ENCODE measurements at regions not wholly inside any gene's neighbourhood (a gene's known extent, or its start where the extent isn't known, plus 50 kb on each side); places are given as distances from the start of the nearest gene placed in this dataset.

GRCh38 chr6:163850874-163851273, 436.4 kb downstream of the QKI start:
- no peak for DNase-seq
- H3K36me3 ChIP-seq (replicated peaks; ENCODE audit: insufficient read depth, low read length) = no peaks in the 10 kb centered on the region
- H3K4me1 ChIP-seq (ENCODE audit: low read length) = no peaks in the 10 kb centered on the region
- H3K79me2 ChIP-seq (ENCODE audit: low read length) = no peaks in the 10 kb centered on the region
- no peaks in the 10 kb centered on the region for H3K9me2 ChIP-seq (replicated peaks; ENCODE audit: insufficient read depth, low read length)
- H3K9ac ChIP-seq (ENCODE audit: low read length) = no peak overlapping the region
- no peak overlapping the region for H3K4me2 ChIP-seq (ENCODE audit: low read depth, low read length)
- no peaks in the 10 kb centered on the region for H4K20me1 ChIP-seq (ENCODE audit: insufficient read depth, low read length)
- no peak overlapping the region for H3K4me3 ChIP-seq (ENCODE audit: low read length)
- H3F3A ChIP-seq (ENCODE audit: insufficient read depth, low read length) = no peaks in the 10 kb centered on the region
- H2AFZ ChIP-seq (ENCODE audit: low read length) = no peak overlapping the region
- no peak for TF ChIP-seq EZH2phosphoT487 (IDR thresholded peaks at IDR 0.05; ENCODE audit: low read length)
- TF ChIP-seq CTCF (IDR thresholded peaks at IDR 0.05; ENCODE audit: low read length) = no peak
- no peak for TF ChIP-seq EZH2 (optimal IDR thresholded peaks at IDR 0.05; ENCODE audit: low read depth, low read length)
- H3K27ac ChIP-seq (ENCODE audit: low read length) = no peak overlapping the region
- H3K9me3 ChIP-seq (replicated peaks; ENCODE audit: insufficient read depth, low read length) = no peaks in the 10 kb centered on the region
- H3K27me3 ChIP-seq (replicated peaks; ENCODE audit: insufficient read depth, low read length) = no peaks in the 10 kb centered on the region

GRCh38 chr6:163844761-163845160, 430.2 kb downstream of the QKI start:
- H3K27ac ChIP-seq (ENCODE audit: low read length) = no peak overlapping the region
- TF ChIP-seq CTCF (IDR thresholded peaks at IDR 0.05; ENCODE audit: low read length) = no peak
- TF ChIP-seq EZH2 (optimal IDR thresholded peaks at IDR 0.05; ENCODE audit: low read depth, low read length) = no peak
- TF ChIP-seq EZH2phosphoT487 (IDR thresholded peaks at IDR 0.05; ENCODE audit: low read length) = no peak

DNA sequence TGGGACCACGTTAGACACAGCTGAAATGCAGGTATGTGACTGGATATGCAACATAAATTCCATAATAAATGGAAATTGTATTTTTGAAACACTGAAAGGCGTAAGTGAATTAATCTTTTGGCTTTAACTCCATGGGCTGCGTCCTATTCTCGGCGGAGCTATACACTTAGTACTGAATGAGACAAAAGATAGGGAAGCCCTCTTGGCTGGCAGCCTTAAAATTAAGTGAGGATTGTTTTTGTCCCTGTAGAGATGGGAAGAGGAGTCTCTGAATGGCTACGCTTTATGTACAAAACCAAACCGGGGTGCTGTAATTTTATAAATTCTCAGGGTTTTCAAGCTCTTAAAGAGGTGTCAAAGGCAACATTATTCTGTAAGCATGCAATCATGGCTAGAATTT, 429.8 kb downstream of the QKI start:
- no peak overlapping the region for H3K9ac ChIP-seq (ENCODE audit: low read length)
- H3K36me3 ChIP-seq (replicated peaks; ENCODE audit: insufficient read depth, low read length) = no peaks in the 10 kb centered on the region
- H3K4me2 ChIP-seq (ENCODE audit: low read depth, low read length) = no peak overlapping the region
- DNase-seq = no peak
- H3K27ac ChIP-seq (ENCODE audit: low read length) = no peak overlapping the region
- TF ChIP-seq EZH2 (optimal IDR thresholded peaks at IDR 0.05; ENCODE audit: low read depth, low read length) = no peak
- TF ChIP-seq CTCF (IDR thresholded peaks at IDR 0.05; ENCODE audit: low read length) = no peak
- no peak for TF ChIP-seq EZH2phosphoT487 (IDR thresholded peaks at IDR 0.05; ENCODE audit: low read length)
- H3K27me3 ChIP-seq (replicated peaks; ENCODE audit: insufficient read depth, low read length) = no peaks in the 10 kb centered on the region
- H3F3A ChIP-seq (ENCODE audit: insufficient read depth, low read length) = no peaks in the 10 kb centered on the region
- H3K4me1 ChIP-seq (ENCODE audit: low read length) = no peaks in the 10 kb centered on the region
- H4K20me1 ChIP-seq (ENCODE audit: insufficient read depth, low read length) = no peaks in the 10 kb centered on the region
- H2AFZ ChIP-seq (ENCODE audit: low read length) = no peak overlapping the region
- no peaks in the 10 kb centered on the region for H3K9me2 ChIP-seq (replicated peaks; ENCODE audit: insufficient read depth, low read length)
- H3K79me2 ChIP-seq (ENCODE audit: low read length) = no peaks in the 10 kb centered on the region
- no peak overlapping the region for H3K4me3 ChIP-seq (ENCODE audit: low read length)
- H3K9me3 ChIP-seq (replicated peaks; ENCODE audit: insufficient read depth, low read length) = no peaks in the 10 kb centered on the region

More at GRCh38 chr6:163844761-163845160, 430.2 kb downstream of the QKI start:
- H3K9me3 ChIP-seq (replicated peaks; ENCODE audit: insufficient read depth, low read length) = no peaks in the 10 kb centered on the region
- no peak overlapping the region for H3K4me3 ChIP-seq (ENCODE audit: low read length)
- H3K79me2 ChIP-seq (ENCODE audit: low read length) = no peaks in the 10 kb centered on the region
- H3K36me3 ChIP-seq (replicated peaks; ENCODE audit: insufficient read depth, low read length) = no peaks in the 10 kb centered on the region
- H3K4me2 ChIP-seq (ENCODE audit: low read depth, low read length) = no peak overlapping the region
- H4K20me1 ChIP-seq (ENCODE audit: insufficient read depth, low read length) = no peaks in the 10 kb centered on the region
- H3K9ac ChIP-seq (ENCODE audit: low read length) = no peak overlapping the region
- no peak for DNase-seq
- H3K27me3 ChIP-seq (replicated peaks; ENCODE audit: insufficient read depth, low read length) = no peaks in the 10 kb centered on the region
- no peak overlapping the region for H2AFZ ChIP-seq (ENCODE audit: low read length)
- no peaks in the 10 kb centered on the region for H3F3A ChIP-seq (ENCODE audit: insufficient read depth, low read length)
- no peaks in the 10 kb centered on the region for H3K4me1 ChIP-seq (ENCODE audit: low read length)
- no peaks in the 10 kb centered on the region for H3K9me2 ChIP-seq (replicated peaks; ENCODE audit: insufficient read depth, low read length)

Measured in MM.1S (cell line).